D721Med (cell line): ENCODE measurements at regions not wholly inside any gene's neighbourhood (a gene's known extent, or its start where the extent isn't known, plus 50 kb on each side); places are given as distances from the start of the nearest gene placed in this dataset.

Experiments used
- DNase-seq: peaks from one replicate; pipeline ENCODE4 v3.0.0; 2011; ENCODE audit warnings: low spot score; ENCODE audit not compliant: insufficient read length
- FAIRE-seq: peaks from 2 replicates; lab custom pipeline; 2011; peaks lifted over from hg19 to GRCh38; lab: Jason Lieb, UNC
- CTCF ChIP-seq: IDR thresholded peaks from 2 replicates; pipeline ENCODE4 v1.5.1; 2012; ENCODE audit warnings: mild to moderate bottlenecking, control low read depth; ENCODE audit not compliant: insufficient read depth; ENCODE audit errors: missing control alignments

- DNase-seq (no peak), FAIRE-seq (no peak)
- TF ChIP-seq CTCF = no peak
These were observed 406.0 kb upstream of the DMAC1 start for GRCh38 chr9:8205576-8205975.

GRCh38 chr9:8189881-8190280, 390.3 kb upstream of the DMAC1 start:
- no peak for TF ChIP-seq CTCF
- DNase-seq (no peak), FAIRE-seq (no peak)

GRCh38 chr9:8188723-8189407, 389.3 kb upstream of the DMAC1 start:
- TF ChIP-seq CTCF = no peak
- DNase-seq (no peak), FAIRE-seq (no peak)

GRCh38 chr9:8186560-8186959, 387.0 kb upstream of the DMAC1 start:
- no peak for DNase-seq
- no peak for FAIRE-seq
- TF ChIP-seq CTCF = no peak

GRCh38 chr9:8183618-8184017, 384.0 kb upstream of the DMAC1 start:
- DNase-seq = no peak
- no peak for TF ChIP-seq CTCF
- FAIRE-seq = no peak

- no peak for FAIRE-seq
- no peak for TF ChIP-seq CTCF
- no peak for DNase-seq
These were observed 379.9 kb upstream of the DMAC1 start for GRCh38 chr9:8179381-8180053.

- no peak for TF ChIP-seq CTCF
- no peak for FAIRE-seq
- no peak for DNase-seq
These were observed 372.4 kb upstream of the DMAC1 start for GRCh38 chr9:8172000-8172399.
